ENCODE measurements at regions not wholly inside any gene's neighbourhood (a gene's known extent, or its start where the extent isn't known, plus 50 kb on each side); places are given as distances from the start of the nearest gene placed in this dataset.

GRCh38 chr17:34740565-34741520, 161.5 kb downstream of the TMEM132E start:
- DNase-seq (ENCODE audit: low spot score): peak; percentile 59

GRCh38 chr17:34739386-34739785, 160.0 kb downstream of the TMEM132E start:
- peak; percentile 39 for DNase-seq (ENCODE audit: low spot score)

GRCh38 chr17:34737673-34738072, 158.3 kb downstream of the TMEM132E start:
- peak; percentile 24 for DNase-seq (ENCODE audit: low spot score)

- peak; percentile 84 for DNase-seq (ENCODE audit: low spot score)
These were observed 157.2 kb downstream of the TMEM132E start for GRCh38 chr17:34736611-34737010.

- peak; percentile 9 for DNase-seq (ENCODE audit: low spot score)
These were observed 154.0 kb downstream of the TMEM132E start for GRCh38 chr17:34733333-34733732.

- peak; percentile 33 for DNase-seq (ENCODE audit: low spot score)
These were observed 151.4 kb downstream of the TMEM132E start for GRCh38 chr17:34730816-34731215.

- no peak for DNase-seq (ENCODE audit: low spot score)
These were observed 149.5 kb downstream of the TMEM132E start for GRCh38 chr17:34728771-34729310.

GRCh38 chr17:34727601-34728000, 148.2 kb downstream of the TMEM132E start:
- DNase-seq (ENCODE audit: low spot score): no peak

GRCh38 chr17:34726536-34727384, 147.4 kb downstream of the TMEM132E start:
- DNase-seq (ENCODE audit: low spot score): no peak

- DNase-seq (ENCODE audit: low spot score): no peak
These were observed 146.3 kb downstream of the TMEM132E start for GRCh38 chr17:34725725-34726124.

- no peak for DNase-seq (ENCODE audit: low spot score)
These were observed 145.6 kb downstream of the TMEM132E start for GRCh38 chr17:34725008-34725407.

- DNase-seq (ENCODE audit: low spot score): no peak
These were observed 144.5 kb downstream of the TMEM132E start for GRCh38 chr17:34723875-34724274.

GRCh38 chr17:34721326-34721725, 141.9 kb downstream of the TMEM132E start:
- no peak for DNase-seq (ENCODE audit: low spot score)

- no peak for DNase-seq (ENCODE audit: low spot score)
These were observed 141.4 kb downstream of the TMEM132E start for GRCh38 chr17:34720760-34721159.

- no peak for DNase-seq (ENCODE audit: low spot score)
These were observed 140.2 kb downstream of the TMEM132E start for GRCh38 chr17:34719569-34719968.

GRCh38 chr17:34717092-34717491, 137.7 kb downstream of the TMEM132E start:
- DNase-seq (ENCODE audit: low spot score): no peak

GRCh38 chr17:34716291-34716690, 136.9 kb downstream of the TMEM132E start:
- DNase-seq (ENCODE audit: low spot score): no peak

- DNase-seq (ENCODE audit: low spot score): no peak
These were observed 136.1 kb downstream of the TMEM132E start for GRCh38 chr17:34715504-34715903.

GRCh38 chr17:34714475-34715410, 135.4 kb downstream of the TMEM132E start:
- DNase-seq (ENCODE audit: low spot score): no peak

- no peak for DNase-seq (ENCODE audit: low spot score)
These were observed 134.3 kb downstream of the TMEM132E start for GRCh38 chr17:34713687-34714086.

Data from mesenteric fat pad (tissue), 1 donor.